Hepatocyte (in vitro differentiated cells): ENCODE measurements at regions not wholly inside any gene's neighbourhood (a gene's known extent, or its start where the extent isn't known, plus 50 kb on each side); places are given as distances from the start of the nearest gene placed in this dataset.

Source experiments
- DNase-seq: peaks from one replicate; pipeline ENCODE4 v3.0.0-alpha.2; 2016; ENCODE audit warnings: low spot score
- H2AFZ ChIP-seq: fragments of 200-600 bp; sonication (generic); 2 replicates; pipeline ENCODE4 v1.6.0; 2016; ENCODE audit warnings: antibody characterized with exemption, mild to moderate bottlenecking
- H3K27ac ChIP-seq: fragments of 200-600 bp; sonication (generic); 2 replicates; pipeline ENCODE4 v1.5.1; 2016; ENCODE audit warnings: mild to moderate bottlenecking
- H3K27me3 ChIP-seq: fragments of 200-600 bp; sonication (generic); 2 replicates; pipeline ENCODE4 v1.6.1; 2016
- H3K36me3 ChIP-seq: fragments of 200-600 bp; sonication (generic); replicated peaks from 2 replicates; pipeline ENCODE4 v1.5.1; 2016; ENCODE audit warnings: low read depth; ENCODE audit not compliant: insufficient read depth
- H3K4me1 ChIP-seq: fragments of 200-600 bp; sonication (generic); 2 replicates; pipeline ENCODE4 v1.5.1; 2016; ENCODE audit warnings: mild to moderate bottlenecking, moderate library complexity; ENCODE audit not compliant: insufficient read depth
- H3K4me2 ChIP-seq: fragments of 200-600 bp; sonication (generic); 2 replicates; pipeline ENCODE4 v1.6.0; 2016
- H3K4me3 ChIP-seq: fragments of 200-600 bp; sonication (generic); 2 replicates; pipeline ENCODE4 v1.5.1; 2016; ENCODE audit warnings: mild to moderate bottlenecking
- H3K79me2 ChIP-seq: fragments of 200-600 bp; sonication (generic); 2 replicates; pipeline ENCODE4 v1.6.0; 2017; ENCODE audit warnings: mild to moderate bottlenecking
- H3K9me2 ChIP-seq: fragments of 200-600 bp; sonication (generic); replicated peaks from 2 replicates; pipeline ENCODE4 v1.6.0; 2017; ENCODE audit warnings: mild to moderate bottlenecking; ENCODE audit not compliant: insufficient read depth
- H3K9me3 ChIP-seq: fragments of 200-600 bp; sonication (generic); 2 replicates; pipeline ENCODE4 v1.5.1; 2016; ENCODE audit warnings: low read depth, mild to moderate bottlenecking
- H4K20me1 ChIP-seq: fragments of 200-600 bp; sonication (generic); 2 replicates; pipeline ENCODE4 v1.6.0; 2016; ENCODE audit warnings: mild to moderate bottlenecking; ENCODE audit not compliant: insufficient read depth, poor library complexity, severe bottlenecking
- CTCF ChIP-seq: fragments of 200-600 bp; sonication (generic); IDR thresholded peaks from 2 replicates; pipeline ENCODE4 v1.5.1; 2016; ENCODE audit warnings: antibody characterized with exemption, mild to moderate bottlenecking; ENCODE audit not compliant: poor library complexity
- EZH2 ChIP-seq: fragments of 200-600 bp; sonication (generic); IDR thresholded peaks from 2 replicates; pipeline ENCODE4 v1.6.1; 2016; ENCODE audit warnings: antibody characterized with exemption, mild to moderate bottlenecking, borderline replicate concordance
- EZH2phosphoT487 ChIP-seq: fragments of 200-600 bp; sonication (generic); IDR thresholded peaks from one replicate; pipeline ENCODE4 v1.6.1; 2018; ENCODE audit warnings: antibody characterized with exemption, mild to moderate bottlenecking, low read depth, moderate library complexity; ENCODE audit not compliant: unreplicated experiment, severe bottlenecking
- WGBS: methylation state at CpG from one replicate; pipeline ENCODE4 v1.1.6; 2016; ENCODE audit warnings: low lambda C conversion rate; ENCODE audit errors: missing lambda C conversion rate; 5-methylcytosine and 5-hydroxymethylcytosine counted together

GRCh38 chr4:83208371-83209365 is 75.9 kb downstream of the COQ2 start:
- no peaks in the 10 kb centered on the region for H4K20me1 ChIP-seq
- peak overlapping the region; percentile 56 for H3K27ac ChIP-seq
- no peak overlapping the region for H3K4me2 ChIP-seq
- no peak overlapping the region for H2AFZ ChIP-seq
- no peaks in the 10 kb centered on the region for H3K79me2 ChIP-seq
- no peaks in the 10 kb centered on the region for H3K27me3 ChIP-seq
- 83% methylated on average over 4 of the region's 4 CpGs for WGBS
- no peaks in the 10 kb centered on the region for H3K9me2 ChIP-seq
- no peaks in the 10 kb centered on the region for H3K36me3 ChIP-seq
- DNase-seq = no peak
- no peak overlapping the region for H3K4me3 ChIP-seq
- H3K4me1 ChIP-seq = no peaks in the 10 kb centered on the region
- no peak for TF ChIP-seq CTCF
- TF ChIP-seq EZH2phosphoT487 = no peak
- TF ChIP-seq EZH2 = no peak
- peaks cover 4% of the 10 kb centered on the region for H3K9me3 ChIP-seq

DNA sequence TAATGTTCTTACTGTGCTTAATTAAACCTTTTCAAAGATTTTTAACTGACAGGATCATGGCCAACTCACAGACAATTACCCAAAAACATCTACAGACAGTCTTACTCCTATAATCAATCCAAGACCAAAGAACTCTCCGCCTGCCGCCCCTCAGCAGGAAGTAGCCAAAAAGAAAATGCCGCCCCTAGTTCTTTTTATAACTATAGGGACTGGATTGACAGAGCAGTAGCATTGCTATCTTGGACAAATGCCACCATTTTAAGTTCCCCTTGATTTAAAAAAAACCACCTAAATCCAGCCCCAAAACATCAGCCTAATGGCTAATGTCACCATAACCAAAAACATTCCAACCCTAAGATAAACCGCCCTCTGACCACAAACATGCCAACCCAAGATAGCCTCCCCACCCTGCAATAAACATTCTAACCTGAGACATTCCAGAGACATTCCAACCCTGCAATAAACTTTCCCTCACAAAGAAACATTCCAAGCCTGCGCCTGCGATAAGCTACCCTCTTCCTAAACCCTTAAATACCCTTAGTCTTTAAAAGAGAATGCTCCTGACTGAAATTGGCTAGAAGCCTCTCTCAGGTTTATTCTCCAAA is 77.0 kb downstream of the COQ2 start:
- H3K9me2 ChIP-seq = no peaks in the 10 kb centered on the region

GRCh38 chr4:83205760-83206159 is 78.8 kb downstream of the COQ2 start:
- Histone ChIP-seq H3K27ac (no peak overlapping the region), H3K9me3 (peaks cover 4% of the 10 kb centered on the region), H3K4me1 (no peaks in the 10 kb centered on the region), H3K79me2 (no peaks in the 10 kb centered on the region), H4K20me1 (no peaks in the 10 kb centered on the region), H2AFZ (no peak overlapping the region), H3K9me2 (no peaks in the 10 kb centered on the region), H3K27me3 (no peaks in the 10 kb centered on the region), H3K36me3 (no peaks in the 10 kb centered on the region), H3K4me2 (no peak overlapping the region), H3K4me3 (no peak overlapping the region)
- TF ChIP-seq EZH2phosphoT487 = no peak
- TF ChIP-seq CTCF = no peak
- no peak for TF ChIP-seq EZH2
- 69% methylated on average over 2 of the region's 2 CpGs for WGBS
- no peak for DNase-seq

More for the DNA sequence above, 77.0 kb downstream of the COQ2 start:
- Histone ChIP-seq H2AFZ (no peak overlapping the region), H3K36me3 (no peaks in the 10 kb centered on the region), H3K4me2 (no peak overlapping the region), H3K4me3 (no peak overlapping the region), H3K27me3 (no peaks in the 10 kb centered on the region), H3K9me3 (peaks cover 4% of the 10 kb centered on the region), H3K79me2 (no peaks in the 10 kb centered on the region), H3K27ac (peak overlapping the region; percentile 80), H4K20me1 (no peaks in the 10 kb centered on the region), H3K4me1 (no peaks in the 10 kb centered on the region)
- TF ChIP-seq EZH2phosphoT487 = no peak
- no peak for TF ChIP-seq CTCF
- TF ChIP-seq EZH2 = no peak
- peak; percentile 22 for DNase-seq
- WGBS = 45% methylated on average over 6 of the region's 6 CpGs
